H1 (cell line): ENCODE measurements at regions not wholly inside any gene's neighbourhood (a gene's known extent, or its start where the extent isn't known, plus 50 kb on each side); places are given as distances from the start of the nearest gene placed in this dataset.

Source experiments
- CTCF ChIA-PET: fragments of 300-600 bp; sonication (Branson Sonifier 250); formaldehyde crosslinking; loops from one replicate; lab custom pipeline; 2021; ENCODE audit not compliant: partially characterized antibody; lab: Charles Lee
- POLR2A ChIA-PET: fragments of 300-600 bp; sonication (Branson Sonifier 250); formaldehyde crosslinking; loops from one replicate; lab custom pipeline; 2021; ENCODE audit warnings: inconsistent platforms; ENCODE audit not compliant: partially characterized antibody; lab: Charles Lee
- DNase-seq, 2 experiments: peaks; one replicate each; pipeline versions ENCODE4 v3.0.0 to v3.0.0-alpha.2; 2010 to 2022; ENCODE audit warnings: low spot score in 2 of 2, low read depth in 1 of 2, mixed read lengths in 1 of 2
- FAIRE-seq: peaks from 2 replicates; lab custom pipeline; 2011; peaks lifted over from hg19 to GRCh38; lab: Jason Lieb, UNC
- H2AFZ ChIP-seq: 2 replicates; pipeline ENCODE4 v1.8.1; 2012; ENCODE audit warnings: low read length, inconsistent platforms
- H2AK5ac ChIP-seq: 2 replicates; pipeline ENCODE4 v1.6.1; 2013; ENCODE audit warnings: low read depth, low read length
- H2BK120ac ChIP-seq: replicated peaks from 2 replicates; pipeline ENCODE3; 2013; ENCODE audit warnings: low read depth, low read length, inconsistent platforms
- H2BK12ac ChIP-seq: 2 replicates; pipeline ENCODE4 v1.6.1; 2013; ENCODE audit warnings: low read depth, low read length
- H2BK15ac ChIP-seq: 2 replicates; pipeline ENCODE4 v1.6.1; 2013; ENCODE audit warnings: low read length
- H2BK20ac ChIP-seq: 2 replicates; pipeline ENCODE4 v1.6.1; 2013; ENCODE audit warnings: low read length
- H2BK5ac ChIP-seq: 2 replicates; pipeline ENCODE4 v1.6.1; 2013; ENCODE audit warnings: low read depth, low read length
- H3K14ac ChIP-seq: 2 replicates; pipeline ENCODE4 v1.6.1; 2013; ENCODE audit warnings: inconsistent platforms; ENCODE audit not compliant: insufficient read length
- H3K18ac ChIP-seq: 2 replicates; pipeline ENCODE4 v1.6.1; 2013; ENCODE audit warnings: low read length; ENCODE audit errors: extremely low read depth
- H3K23ac ChIP-seq: 2 replicates; pipeline ENCODE4 v1.6.1; 2013; ENCODE audit warnings: inconsistent platforms; ENCODE audit not compliant: insufficient read length
- H3K23me2 ChIP-seq: 2 replicates; pipeline ENCODE4 v1.6.1; 2013; ENCODE audit warnings: low read depth, low read length
- H3K27ac ChIP-seq: 2 replicates; pipeline ENCODE4 v1.6.1; 2011; ENCODE audit warnings: low read depth, low read length, inconsistent platforms
- H3K27me3 ChIP-seq, 4 experiments: replicated peaks in 1 of 4; 1 replicate in 1 of 4; 2 replicates in 3 of 4; pipeline versions ENCODE4 v1.6.1 to v1.8.1; 2011 to 2013; ENCODE audit warnings: low read length in 3 of 4, mild to moderate bottlenecking in 3 of 4, inconsistent platforms in 2 of 4, mixed read lengths in 2 of 4, moderate library complexity in 1 of 4; ENCODE audit not compliant: control insufficient read depth in 3 of 4, insufficient read depth in 3 of 4; ENCODE audit errors: extremely low read depth in 1 of 4
- H3K36me3 ChIP-seq, 4 experiments: 2 replicates each; pipeline versions ENCODE4 v1.6.1 to v1.8.1; 2011 to 2013; ENCODE audit warnings: mild to moderate bottlenecking in 4 of 4, low read length in 3 of 4, moderate library complexity in 2 of 4, control low read depth in 1 of 4, inconsistent platforms in 1 of 4; ENCODE audit not compliant: insufficient read depth in 4 of 4, control insufficient read depth in 2 of 4
- H3K4ac ChIP-seq: replicated peaks from 2 replicates; pipeline ENCODE3; 2013; ENCODE audit warnings: low read length, low read depth, mixed read lengths, inconsistent platforms; ENCODE audit not compliant: insufficient read length
- H3K4me1 ChIP-seq, 4 experiments: replicated peaks in 1 of 4; 1 replicate in 1 of 4; 2 replicates in 3 of 4; pipeline versions ENCODE4 v1.6.1 to v1.8.1; 2011 to 2013; ENCODE audit warnings: low read length in 3 of 4, inconsistent platforms in 2 of 4, mixed read lengths in 1 of 4; ENCODE audit not compliant: insufficient read depth in 4 of 4, control insufficient read depth in 3 of 4
- H3K4me2 ChIP-seq, 2 experiments: 2 replicates each; pipeline versions ENCODE4 v1.6.1 to v1.8.1; 2011 to 2013; ENCODE audit warnings: low read depth in 2 of 2, low read length in 2 of 2, control low read depth in 1 of 2, inconsistent platforms in 1 of 2, mild to moderate bottlenecking in 1 of 2; ENCODE audit not compliant: insufficient read depth in 1 of 2
- H3K4me3 ChIP-seq, 4 experiments: fragments of 200-600, 300-600 bp in 1 of 4; sonication (generic), shearing (Covaris generic), sonication (Bioruptor Twin) in 1 of 4; 2 replicates each; pipeline versions ENCODE4 v1.5.1 to v1.8.1; 2011 to 2016; ENCODE audit warnings: low read length in 4 of 4, low read depth in 3 of 4, control low read depth in 2 of 4, inconsistent platforms in 2 of 4, mild to moderate bottlenecking in 2 of 4, mixed read lengths in 1 of 4, moderate library complexity in 1 of 4; ENCODE audit not compliant: insufficient read depth in 2 of 4; ENCODE audit errors: extremely low read depth in 1 of 4
- H3K56ac ChIP-seq: replicated peaks from 2 replicates; pipeline ENCODE3; 2013; ENCODE audit warnings: low read depth, mild to moderate bottlenecking, mixed read lengths, low read length, inconsistent platforms; ENCODE audit not compliant: insufficient read length
- H3K79me1 ChIP-seq: 2 replicates; pipeline ENCODE4 v1.6.1; 2013; ENCODE audit warnings: low read depth, low read length, control low read depth
- H3K79me2 ChIP-seq, 2 experiments: 2 replicates each; pipeline versions ENCODE4 v1.6.1 to v1.8.1; 2012 to 2013; ENCODE audit warnings: low read length in 2 of 2, mild to moderate bottlenecking in 2 of 2, inconsistent platforms in 1 of 2; ENCODE audit not compliant: insufficient read depth in 2 of 2, control insufficient read depth in 1 of 2
- H3K9ac ChIP-seq, 4 experiments: replicated peaks in 1 of 4; 1 replicate in 1 of 4; 2 replicates in 3 of 4; pipeline versions ENCODE4 v1.6.1 to v1.8.1; 2011 to 2013; ENCODE audit warnings: low read depth in 3 of 4, low read length in 3 of 4, control low read depth in 2 of 4, mild to moderate bottlenecking in 2 of 4, moderate library complexity in 2 of 4, inconsistent platforms in 1 of 4; ENCODE audit errors: extremely low read depth in 1 of 4
- H3K9me3 ChIP-seq, 2 experiments: 2 replicates each; pipeline versions ENCODE4 v1.6.1 to v1.8.1; 2012 to 2013; ENCODE audit warnings: mild to moderate bottlenecking in 2 of 2, moderate library complexity in 2 of 2, control low read depth in 1 of 2, inconsistent platforms in 1 of 2, low read depth in 1 of 2, low read length in 1 of 2, mixed read lengths in 1 of 2; ENCODE audit not compliant: insufficient read depth in 2 of 2
- H4K20me1 ChIP-seq, 2 experiments: replicated peaks in 1 of 2; 2 replicates each; pipeline versions ENCODE3 to v1.8.1; 2011 to 2013; ENCODE audit warnings: inconsistent platforms in 2 of 2, low read length in 2 of 2, mild to moderate bottlenecking in 1 of 2; ENCODE audit not compliant: insufficient read depth in 2 of 2, control insufficient read depth in 1 of 2
- H4K5ac ChIP-seq: 2 replicates; pipeline ENCODE4 v1.6.1; 2013; ENCODE audit warnings: low read length, low read depth, mixed read lengths, inconsistent platforms; ENCODE audit not compliant: insufficient read length
- H4K8ac ChIP-seq: 2 replicates; pipeline ENCODE4 v1.8.0; 2013; ENCODE audit warnings: mild to moderate bottlenecking, moderate library complexity, low read length, inconsistent platforms; ENCODE audit not compliant: insufficient read depth; ENCODE audit errors: extremely low read depth
- H4K91ac ChIP-seq: replicated peaks from 2 replicates; pipeline ENCODE3; 2013; ENCODE audit warnings: low read length, mixed read lengths, inconsistent platforms; ENCODE audit not compliant: insufficient read length
- EGR1 ChIP-seq: IDR thresholded peaks from 2 replicates; pipeline ENCODE4 v1.6.1; 2011; ENCODE audit warnings: low read depth, low read length, borderline replicate concordance
- EP300 ChIP-seq, 2 experiments: IDR thresholded peaks; 1 replicate in 1 of 2; 2 replicates in 1 of 2; pipeline ENCODE4 v1.6.1; 2011 to 2012; ENCODE audit warnings: low read depth in 2 of 2, low read length in 2 of 2, mild to moderate bottlenecking in 2 of 2, borderline replicate concordance in 1 of 2, inconsistent platforms in 1 of 2, moderate library complexity in 1 of 2
- HDAC2 ChIP-seq, 2 experiments: fragments of 300-600 bp in 1 of 2; sonication (generic) in 1 of 2; IDR thresholded peaks; 2 replicates each; pipeline ENCODE4 v1.6.1; 2011 to 2012; ENCODE audit warnings: low read depth in 2 of 2, low read length in 2 of 2, mild to moderate bottlenecking in 2 of 2, moderate library complexity in 2 of 2, borderline replicate concordance in 1 of 2, inconsistent platforms in 1 of 2
- KDM4A ChIP-seq: IDR thresholded peaks from one replicate; pipeline ENCODE4 v1.7.1; 2012; ENCODE audit warnings: low read depth, mild to moderate bottlenecking, moderate library complexity, low read length, inconsistent platforms; ENCODE audit not compliant: severe bottlenecking
- SIN3A ChIP-seq, 2 experiments: IDR thresholded peaks in 1 of 2; conservative IDR thresholded peaks in 1 of 2; 2 replicates each; pipeline ENCODE4 v1.6.1; 2011 to 2012; ENCODE audit warnings: low read length in 2 of 2, improper control_type of control experiment in 1 of 2, low read depth in 1 of 2, mild to moderate bottlenecking in 1 of 2
- SIRT6 ChIP-seq: IDR thresholded peaks from one replicate; pipeline ENCODE4 v1.7.1; 2012; ENCODE audit warnings: low read length, inconsistent platforms
- TAF1 ChIP-seq: IDR thresholded peaks from 2 replicates; pipeline ENCODE4 v1.6.1; 2011; ENCODE audit warnings: mild to moderate bottlenecking, low read depth, low read length
- TAF7 ChIP-seq: optimal IDR thresholded peaks from 2 replicates; pipeline ENCODE3; 2011; ENCODE audit warnings: low read depth, mild to moderate bottlenecking, inconsistent platforms, low read length, moderate library complexity, borderline replicate concordance
- TCF12 ChIP-seq: IDR thresholded peaks from 2 replicates; pipeline ENCODE4 v1.6.1; 2011; ENCODE audit warnings: low read depth, mild to moderate bottlenecking, low read length
- WGBS, 2 experiments: shearing (Covaris generic) in 1 of 2; methylation state at CpG; one replicate each; pipeline versions ENCODE4 v1.1.6 to v1.1.7; 2013 to 2015; ENCODE audit warnings: low lambda C conversion rate in 2 of 2, mixed read lengths in 2 of 2, inconsistent platforms in 1 of 2, low coverage in 1 of 2, missing lambda C conversion rate in 1 of 2; ENCODE audit not compliant: insufficient replicate concordance in 2 of 2, insufficient coverage in 1 of 2, insufficient read length in 1 of 2; ENCODE audit errors: extremely low coverage in 1 of 2, missing lambda C conversion rate in 1 of 2; 5-methylcytosine and 5-hydroxymethylcytosine counted together
- TF ChIP-seq, protein P1 (sequence below): IDR thresholded peaks from 2 replicates; pipeline ENCODE4 v1.6.1; 2012; ENCODE audit warnings: inconsistent platforms

DNA sequence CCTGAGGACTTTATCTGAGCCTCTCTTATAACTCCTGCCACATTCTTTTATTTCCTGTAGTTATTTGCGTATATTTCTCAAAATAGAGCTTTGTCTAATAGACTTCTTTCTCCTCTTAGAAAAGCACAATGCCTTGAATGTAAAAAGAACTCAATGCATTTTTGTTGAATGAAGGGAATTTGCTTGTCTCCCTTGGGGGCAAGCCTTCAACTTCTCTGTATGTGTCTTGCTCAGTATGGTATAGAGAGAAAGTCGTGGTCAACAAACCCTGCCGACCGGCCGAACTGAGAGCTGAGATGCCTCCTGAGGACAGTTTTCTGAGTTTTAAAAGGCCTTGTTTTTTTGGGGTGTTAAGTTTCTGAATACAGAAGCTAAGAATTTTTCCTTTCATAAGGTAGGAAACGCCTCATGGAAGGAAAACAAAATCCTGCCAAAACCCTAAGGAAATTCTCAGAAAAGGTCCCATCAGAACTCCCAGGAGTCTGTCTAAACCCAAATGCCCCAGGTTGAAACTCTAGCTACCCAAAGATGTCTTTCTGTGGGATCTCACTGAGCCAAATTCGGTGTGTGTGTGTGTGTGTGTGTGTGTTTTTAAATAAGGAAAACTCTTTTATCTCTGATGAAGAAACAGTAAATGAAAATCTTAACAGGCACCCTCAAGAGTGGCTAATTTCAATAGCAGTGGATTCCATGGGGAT is 136.6 kb downstream of the C12orf75 start:
- H4K20me1 ChIP-seq: no peaks in the 10 kb centered on the region
- peaks cover 0 to 1% (median 0%) of the 10 kb centered on the region in 4 experiments; a peak in 1 of 7 replicates for H3K27me3 ChIP-seq
- no peaks in the 10 kb centered on the region for H3K36me3 ChIP-seq
- no peak overlapping the region for H3K18ac ChIP-seq
- no peak overlapping the region for H3K27ac ChIP-seq
- H2BK12ac ChIP-seq: 0 out of 2 replicates have a peak overlapping the region, but pooled peaks have one; percentile 27
- no peak overlapping the region for H2BK15ac ChIP-seq
- H3K4me1 ChIP-seq: peaks cover 0 to 7% (median 2%) of the 10 kb centered on the region in 4 experiments; a peak in 2 of 7 replicates
- no peak overlapping the region for H4K5ac ChIP-seq
- no peak overlapping the region for H3K56ac ChIP-seq
- no peaks in the 10 kb centered on the region for H3K79me1 ChIP-seq
- no peak overlapping the region for H2BK5ac ChIP-seq
- no peak overlapping the region for H2BK120ac ChIP-seq
- H3K9ac ChIP-seq: no peak overlapping the region
- peaks cover 6% of the 10 kb centered on the region; the same call in 1 of the 2 replicates for H3K23me2 ChIP-seq
- no peak overlapping the region for H2BK20ac ChIP-seq
- TF ChIP-seq EGR1 (no peak), KDM4A (no peak), TAF7 (no peak), SIRT6 (no peak), EP300 (IDR thresholded peaks at IDR 0.05; ENCODE audit: borderline replicate concordance in 1 of 2, low read depth in 2 of 2, low read length in 2 of 2) (no peak), SIN3A (conservative IDR thresholded peaks at IDR 0.05 in 1 of 2, IDR thresholded peaks at IDR 0.05 in 1 of 2; ENCODE audit: low read depth in 1 of 2, low read length in 2 of 2) (no peak), TCF12 (no peak), TAF1 (no peak), HDAC2 (IDR thresholded peaks at IDR 0.05; ENCODE audit: borderline replicate concordance in 1 of 2, low read depth in 2 of 2, low read length in 2 of 2) (no peak)
- TF ChIP-seq, protein P1, sequence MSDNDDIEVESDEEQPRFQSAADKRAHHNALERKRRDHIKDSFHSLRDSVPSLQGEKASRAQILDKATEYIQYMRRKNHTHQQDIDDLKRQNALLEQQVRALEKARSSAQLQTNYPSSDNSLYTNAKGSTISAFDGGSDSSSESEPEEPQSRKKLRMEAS: no peak
- H3K4me3 ChIP-seq: no peak overlapping the region
- H3K4ac ChIP-seq: no peak overlapping the region
- H2AK5ac ChIP-seq: no peak overlapping the region
- no peaks in the 10 kb centered on the region for H3K79me2 ChIP-seq
- no peak overlapping the region for H3K4me2 ChIP-seq
- FAIRE-seq (no peak), DNase-seq (no peak)
- 70% methylated on average over 7 of the region's 7 CpGs; no CpG with 5 or more reads in 1 of the 2 experiments for WGBS, 2 experiments
- no peak overlapping the region for H4K8ac ChIP-seq
- no peaks in the 10 kb centered on the region for H3K9me3 ChIP-seq
- H4K91ac ChIP-seq: no peak overlapping the region
- no peak overlapping the region for H2AFZ ChIP-seq
- POLR2A ChIA-PET: no interaction called here
- CTCF ChIA-PET: interaction anchor here (1.1 to 1.7 kb wide), 3 partner anchors 8 to 46 kb away, joined by 3 to 5 read pairs (median 4); no protein-coding TSS in a partner anchor
- H3K14ac ChIP-seq: no peak overlapping the region
- no peak overlapping the region for H3K23ac ChIP-seq
